H1 (cell line): ENCODE measurements at regions not wholly inside any gene's neighbourhood (a gene's known extent, or its start where the extent isn't known, plus 50 kb on each side); places are given as distances from the start of the nearest gene placed in this dataset.

ENCODE experiments used
- CTCF ChIA-PET: fragments of 300-600 bp; sonication (Branson Sonifier 250); formaldehyde crosslinking; loops from one replicate; lab custom pipeline; 2021; ENCODE audit not compliant: partially characterized antibody; lab: Charles Lee
- POLR2A ChIA-PET: fragments of 300-600 bp; sonication (Branson Sonifier 250); formaldehyde crosslinking; loops from one replicate; lab custom pipeline; 2021; ENCODE audit warnings: inconsistent platforms; ENCODE audit not compliant: partially characterized antibody; lab: Charles Lee
- DNase-seq, 2 experiments: peaks; one replicate each; pipeline versions ENCODE4 v3.0.0 to v3.0.0-alpha.2; 2010 to 2022; ENCODE audit warnings: low spot score in 2 of 2, low read depth in 1 of 2, mixed read lengths in 1 of 2
- FAIRE-seq: peaks from 2 replicates; lab custom pipeline; 2011; peaks lifted over from hg19 to GRCh38; lab: Jason Lieb, UNC
- H2AFZ ChIP-seq: 2 replicates; pipeline ENCODE4 v1.8.1; 2012; ENCODE audit warnings: low read length, inconsistent platforms
- H2AK5ac ChIP-seq: 2 replicates; pipeline ENCODE4 v1.6.1; 2013; ENCODE audit warnings: low read depth, low read length
- H2BK120ac ChIP-seq: replicated peaks from 2 replicates; pipeline ENCODE3; 2013; ENCODE audit warnings: low read depth, low read length, inconsistent platforms
- H2BK12ac ChIP-seq: 2 replicates; pipeline ENCODE4 v1.6.1; 2013; ENCODE audit warnings: low read depth, low read length
- H2BK15ac ChIP-seq: 2 replicates; pipeline ENCODE4 v1.6.1; 2013; ENCODE audit warnings: low read length
- H2BK20ac ChIP-seq: 2 replicates; pipeline ENCODE4 v1.6.1; 2013; ENCODE audit warnings: low read length
- H2BK5ac ChIP-seq: 2 replicates; pipeline ENCODE4 v1.6.1; 2013; ENCODE audit warnings: low read depth, low read length
- H3K14ac ChIP-seq: 2 replicates; pipeline ENCODE4 v1.6.1; 2013; ENCODE audit warnings: inconsistent platforms; ENCODE audit not compliant: insufficient read length
- H3K18ac ChIP-seq: 2 replicates; pipeline ENCODE4 v1.6.1; 2013; ENCODE audit warnings: low read length; ENCODE audit errors: extremely low read depth
- H3K23ac ChIP-seq: 2 replicates; pipeline ENCODE4 v1.6.1; 2013; ENCODE audit warnings: inconsistent platforms; ENCODE audit not compliant: insufficient read length
- H3K23me2 ChIP-seq: 2 replicates; pipeline ENCODE4 v1.6.1; 2013; ENCODE audit warnings: low read depth, low read length
- H3K27ac ChIP-seq: 2 replicates; pipeline ENCODE4 v1.6.1; 2011; ENCODE audit warnings: low read depth, low read length, inconsistent platforms
- H3K27me3 ChIP-seq, 4 experiments: replicated peaks in 1 of 4; 1 replicate in 1 of 4; 2 replicates in 3 of 4; pipeline versions ENCODE4 v1.6.1 to v1.8.1; 2011 to 2013; ENCODE audit warnings: low read length in 3 of 4, mild to moderate bottlenecking in 3 of 4, inconsistent platforms in 2 of 4, mixed read lengths in 2 of 4, moderate library complexity in 1 of 4; ENCODE audit not compliant: control insufficient read depth in 3 of 4, insufficient read depth in 3 of 4; ENCODE audit errors: extremely low read depth in 1 of 4
- H3K36me3 ChIP-seq, 4 experiments: 2 replicates each; pipeline versions ENCODE4 v1.6.1 to v1.8.1; 2011 to 2013; ENCODE audit warnings: mild to moderate bottlenecking in 4 of 4, low read length in 3 of 4, moderate library complexity in 2 of 4, control low read depth in 1 of 4, inconsistent platforms in 1 of 4; ENCODE audit not compliant: insufficient read depth in 4 of 4, control insufficient read depth in 2 of 4
- H3K4ac ChIP-seq: replicated peaks from 2 replicates; pipeline ENCODE3; 2013; ENCODE audit warnings: low read length, low read depth, mixed read lengths, inconsistent platforms; ENCODE audit not compliant: insufficient read length
- H3K4me1 ChIP-seq, 4 experiments: replicated peaks in 1 of 4; 1 replicate in 1 of 4; 2 replicates in 3 of 4; pipeline versions ENCODE4 v1.6.1 to v1.8.1; 2011 to 2013; ENCODE audit warnings: low read length in 3 of 4, inconsistent platforms in 2 of 4, mixed read lengths in 1 of 4; ENCODE audit not compliant: insufficient read depth in 4 of 4, control insufficient read depth in 3 of 4
- H3K4me2 ChIP-seq, 2 experiments: 2 replicates each; pipeline versions ENCODE4 v1.6.1 to v1.8.1; 2011 to 2013; ENCODE audit warnings: low read depth in 2 of 2, low read length in 2 of 2, control low read depth in 1 of 2, inconsistent platforms in 1 of 2, mild to moderate bottlenecking in 1 of 2; ENCODE audit not compliant: insufficient read depth in 1 of 2
- H3K4me3 ChIP-seq, 4 experiments: fragments of 200-600, 300-600 bp in 1 of 4; sonication (generic), shearing (Covaris generic), sonication (Bioruptor Twin) in 1 of 4; 2 replicates each; pipeline versions ENCODE4 v1.5.1 to v1.8.1; 2011 to 2016; ENCODE audit warnings: low read length in 4 of 4, low read depth in 3 of 4, control low read depth in 2 of 4, inconsistent platforms in 2 of 4, mild to moderate bottlenecking in 2 of 4, mixed read lengths in 1 of 4, moderate library complexity in 1 of 4; ENCODE audit not compliant: insufficient read depth in 2 of 4; ENCODE audit errors: extremely low read depth in 1 of 4
- H3K56ac ChIP-seq: replicated peaks from 2 replicates; pipeline ENCODE3; 2013; ENCODE audit warnings: low read depth, mild to moderate bottlenecking, mixed read lengths, low read length, inconsistent platforms; ENCODE audit not compliant: insufficient read length
- H3K79me1 ChIP-seq: 2 replicates; pipeline ENCODE4 v1.6.1; 2013; ENCODE audit warnings: low read depth, low read length, control low read depth
- H3K79me2 ChIP-seq, 2 experiments: 2 replicates each; pipeline versions ENCODE4 v1.6.1 to v1.8.1; 2012 to 2013; ENCODE audit warnings: low read length in 2 of 2, mild to moderate bottlenecking in 2 of 2, inconsistent platforms in 1 of 2; ENCODE audit not compliant: insufficient read depth in 2 of 2, control insufficient read depth in 1 of 2
- H3K9ac ChIP-seq, 4 experiments: replicated peaks in 1 of 4; 1 replicate in 1 of 4; 2 replicates in 3 of 4; pipeline versions ENCODE4 v1.6.1 to v1.8.1; 2011 to 2013; ENCODE audit warnings: low read depth in 3 of 4, low read length in 3 of 4, control low read depth in 2 of 4, mild to moderate bottlenecking in 2 of 4, moderate library complexity in 2 of 4, inconsistent platforms in 1 of 4; ENCODE audit errors: extremely low read depth in 1 of 4
- H3K9me3 ChIP-seq, 2 experiments: 2 replicates each; pipeline versions ENCODE4 v1.6.1 to v1.8.1; 2012 to 2013; ENCODE audit warnings: mild to moderate bottlenecking in 2 of 2, moderate library complexity in 2 of 2, control low read depth in 1 of 2, inconsistent platforms in 1 of 2, low read depth in 1 of 2, low read length in 1 of 2, mixed read lengths in 1 of 2; ENCODE audit not compliant: insufficient read depth in 2 of 2
- H4K20me1 ChIP-seq, 2 experiments: replicated peaks in 1 of 2; 2 replicates each; pipeline versions ENCODE3 to v1.8.1; 2011 to 2013; ENCODE audit warnings: inconsistent platforms in 2 of 2, low read length in 2 of 2, mild to moderate bottlenecking in 1 of 2; ENCODE audit not compliant: insufficient read depth in 2 of 2, control insufficient read depth in 1 of 2
- H4K5ac ChIP-seq: 2 replicates; pipeline ENCODE4 v1.6.1; 2013; ENCODE audit warnings: low read length, low read depth, mixed read lengths, inconsistent platforms; ENCODE audit not compliant: insufficient read length
- H4K8ac ChIP-seq: 2 replicates; pipeline ENCODE4 v1.8.0; 2013; ENCODE audit warnings: mild to moderate bottlenecking, moderate library complexity, low read length, inconsistent platforms; ENCODE audit not compliant: insufficient read depth; ENCODE audit errors: extremely low read depth
- H4K91ac ChIP-seq: replicated peaks from 2 replicates; pipeline ENCODE3; 2013; ENCODE audit warnings: low read length, mixed read lengths, inconsistent platforms; ENCODE audit not compliant: insufficient read length
- ASH2L ChIP-seq: fragments of 200-600, 300-600 bp; sonication (generic); IDR thresholded peaks from one replicate; pipeline ENCODE4 v1.7.1; 2017; ENCODE audit warnings: low read length
- EGR1 ChIP-seq: IDR thresholded peaks from 2 replicates; pipeline ENCODE4 v1.6.1; 2011; ENCODE audit warnings: low read depth, low read length, borderline replicate concordance
- EP300 ChIP-seq, 2 experiments: IDR thresholded peaks; 1 replicate in 1 of 2; 2 replicates in 1 of 2; pipeline ENCODE4 v1.6.1; 2011 to 2012; ENCODE audit warnings: low read depth in 2 of 2, low read length in 2 of 2, mild to moderate bottlenecking in 2 of 2, borderline replicate concordance in 1 of 2, inconsistent platforms in 1 of 2, moderate library complexity in 1 of 2
- EZH2 ChIP-seq: fragments of 200-600 bp; sonication (generic); IDR thresholded peaks from 2 replicates; pipeline ENCODE4 v1.7.1; 2012; ENCODE audit warnings: low read depth, mild to moderate bottlenecking, moderate library complexity, low read length, inconsistent platforms; ENCODE audit not compliant: severe bottlenecking
- FOSL1 ChIP-seq: IDR thresholded peaks from 2 replicates; pipeline ENCODE4 v1.6.1; 2011; ENCODE audit warnings: mild to moderate bottlenecking, low read depth, low read length, moderate library complexity; ENCODE audit not compliant: insufficient read depth
- GTF2F1 ChIP-seq: IDR thresholded peaks from 2 replicates; pipeline ENCODE4 v1.6.1; 2012; ENCODE audit warnings: low read depth, low read length, improper control_type of control experiment, borderline replicate concordance
- POLR2A ChIP-seq, 2 experiments: IDR thresholded peaks; 1 replicate in 1 of 2; 2 replicates in 1 of 2; pipeline ENCODE4 v1.6.1; 2011; ENCODE audit warnings: low read depth in 2 of 2, low read length in 2 of 2, mild to moderate bottlenecking in 2 of 2; ENCODE audit errors: control extremely low read depth in 1 of 2
- POLR2AphosphoS5 ChIP-seq: IDR thresholded peaks from 2 replicates; pipeline ENCODE4 v1.6.1; 2011; ENCODE audit warnings: low read depth, low read length
- RNF2 ChIP-seq: fragments of 200-900, 300-1000 bp; sonication (generic); IDR thresholded peaks from 2 replicates; pipeline ENCODE4 v1.7.1; 2016; ENCODE audit warnings: borderline replicate concordance, low read depth, mild to moderate bottlenecking, antibody characterized with exemption, low read length; ENCODE audit not compliant: poor library complexity, severe bottlenecking; ENCODE audit errors: missing control alignments
- SIN3A ChIP-seq, 2 experiments: IDR thresholded peaks in 1 of 2; conservative IDR thresholded peaks in 1 of 2; 2 replicates each; pipeline ENCODE4 v1.6.1; 2011 to 2012; ENCODE audit warnings: low read length in 2 of 2, improper control_type of control experiment in 1 of 2, low read depth in 1 of 2, mild to moderate bottlenecking in 1 of 2
- SP2 ChIP-seq: IDR thresholded peaks from 2 replicates; pipeline ENCODE4 v1.6.1; 2012; ENCODE audit warnings: mild to moderate bottlenecking, low read length, inconsistent platforms
- SUZ12 ChIP-seq: fragments of 200-600 bp; sonication (generic); IDR thresholded peaks from 2 replicates; pipeline ENCODE4 v1.6.1; 2012; ENCODE audit warnings: mild to moderate bottlenecking, inconsistent platforms, low read length, moderate library complexity, mixed read lengths
- TBP ChIP-seq: IDR thresholded peaks from 2 replicates; pipeline ENCODE4 v1.6.1; 2011; ENCODE audit warnings: low read depth, low read length, improper control_type of control experiment
- TEAD4 ChIP-seq: IDR thresholded peaks from 2 replicates; pipeline ENCODE4 v1.6.1; 2012; ENCODE audit warnings: low read depth, low read length, inconsistent platforms, mixed read lengths
- WGBS, 2 experiments: shearing (Covaris generic) in 1 of 2; methylation state at CpG; one replicate each; pipeline versions ENCODE4 v1.1.6 to v1.1.7; 2013 to 2015; ENCODE audit warnings: low lambda C conversion rate in 2 of 2, mixed read lengths in 2 of 2, inconsistent platforms in 1 of 2, low coverage in 1 of 2, missing lambda C conversion rate in 1 of 2; ENCODE audit not compliant: insufficient replicate concordance in 2 of 2, insufficient coverage in 1 of 2, insufficient read length in 1 of 2; ENCODE audit errors: extremely low coverage in 1 of 2, missing lambda C conversion rate in 1 of 2; 5-methylcytosine and 5-hydroxymethylcytosine counted together

DNA sequence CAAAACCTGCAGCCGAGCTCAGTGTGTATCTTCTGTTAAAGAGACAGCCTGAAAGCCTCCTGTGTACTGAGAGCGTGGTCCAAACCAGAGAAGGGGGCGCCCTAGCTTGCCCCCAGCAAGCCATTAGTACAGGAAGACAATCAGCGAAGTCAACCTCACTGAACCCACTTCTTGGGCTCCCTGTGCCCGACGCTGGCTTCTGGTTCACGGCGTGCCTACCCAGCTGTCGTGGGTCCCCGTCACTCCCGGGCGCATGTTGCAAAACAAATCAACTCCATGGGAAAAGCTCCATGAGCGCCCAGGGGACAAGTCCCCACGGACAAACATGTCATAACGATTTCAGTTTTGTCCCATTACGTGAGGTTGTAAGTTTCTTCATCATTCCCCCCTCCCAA, 326.9 kb downstream of the SH3GL2 start:
- H2BK20ac ChIP-seq, result no peak overlapping the region
- H2AFZ ChIP-seq, result peak overlapping the region; percentile 70; the same call in 1 of the 2 replicates
- no peak overlapping the region for H2BK120ac ChIP-seq
- no peaks in the 10 kb centered on the region for H3K79me2 ChIP-seq
- DNase-seq (no peak), FAIRE-seq (no peak)
- H3K56ac ChIP-seq, result no peak overlapping the region
- CTCF ChIA-PET, result no interaction called here
- peak overlapping the region; percentile 87 to 97 for H3K4me2 ChIP-seq
- H3K4me3 ChIP-seq, result peak overlapping the region; percentile 39 to 65 (median 62); a peak in 7 of 8 replicates
- no peaks in the 10 kb centered on the region for H3K79me1 ChIP-seq
- no peak overlapping the region for H2BK15ac ChIP-seq
- no peak overlapping the region for H2BK5ac ChIP-seq
- no peak overlapping the region for H2BK12ac ChIP-seq
- no peak overlapping the region for H3K23ac ChIP-seq
- no peaks in the 10 kb centered on the region for H3K9me3 ChIP-seq
- no peaks in the 10 kb centered on the region for H4K20me1 ChIP-seq
- H3K4ac ChIP-seq, result no peak overlapping the region
- 11% methylated on average over 16 of the region's 16 CpGs; no CpG with 5 or more reads in 1 of the 2 experiments for WGBS, 2 experiments
- H4K5ac ChIP-seq, result no peak overlapping the region
- no peaks in the 10 kb centered on the region for H3K36me3 ChIP-seq
- no peak overlapping the region for H3K14ac ChIP-seq
- POLR2A ChIA-PET, result interaction anchor here (0.5 to 1.2 kb wide), 2 partner anchors 86 to 296 kb away, joined by 3 read pairs; no protein-coding TSS in a partner anchor
- no peak overlapping the region for H4K8ac ChIP-seq
- no peak overlapping the region for H3K9ac ChIP-seq
- no peak overlapping the region for H3K27ac ChIP-seq
- H4K91ac ChIP-seq, result no peak overlapping the region
- H3K18ac ChIP-seq, result no peak overlapping the region
- peaks cover 8% of the 10 kb centered on the region for H3K23me2 ChIP-seq
- H3K4me1 ChIP-seq, result peaks cover 0 to 4% (median 2%) of the 10 kb centered on the region in 4 experiments; a peak in 3 of 7 replicates
- no peak overlapping the region for H2AK5ac ChIP-seq
- H3K27me3 ChIP-seq, result peaks cover 12 to 48% (median 42%) of the 10 kb centered on the region in 4 experiments
- no peak for TF ChIP-seq EP300 (IDR thresholded peaks at IDR 0.05; ENCODE audit: borderline replicate concordance in 1 of 2, low read depth in 2 of 2, low read length in 2 of 2)
- no peak for TF ChIP-seq SIN3A (conservative IDR thresholded peaks at IDR 0.05 in 1 of 2, IDR thresholded peaks at IDR 0.05 in 1 of 2; ENCODE audit: low read depth in 1 of 2, low read length in 2 of 2)
- no peak for TF ChIP-seq POLR2A (IDR thresholded peaks at IDR 0.05; ENCODE audit: control extremely low read depth in 1 of 2, low read depth in 2 of 2, low read length in 2 of 2)
- no peak for TF ChIP-seq EGR1
- TF ChIP-seq TEAD4, result no peak
- no peak for TF ChIP-seq ASH2L
- TF ChIP-seq RNF2, result no peak
- no peak for TF ChIP-seq POLR2AphosphoS5
- no peak for TF ChIP-seq SP2
- TF ChIP-seq TBP, result no peak
- TF ChIP-seq SUZ12, result peak; percentile 72
- TF ChIP-seq GTF2F1, result no peak
- TF ChIP-seq EZH2, result peak; percentile 77
- no peak for TF ChIP-seq FOSL1
